Effector memory CD8-positive, alpha-beta T cell (primary cell): ENCODE measurements at regions not wholly inside any gene's neighbourhood (a gene's known extent, or its start where the extent isn't known, plus 50 kb on each side); places are given as distances from the start of the nearest gene placed in this dataset.
A peak's percentile ranks its signal among the peaks of the same experiment; 100 is the strongest.

Experiments used
- ATAC-seq: fragments of 150-1000 bp; cut with Tn5 transposase; replicated peaks from 2 replicates; pipeline ENCODE4 v1.10.0; 2021; ENCODE audit warnings: mild to moderate bottlenecking, moderate library complexity
- DNase-seq, 3 experiments: peaks; one replicate each; pipeline ENCODE4 v3.0.0; 2021
- H3K27ac Mint-ChIP-seq, 2 donors: one replicate each; pipeline ENCODE4 v1.8.0; 2022; ENCODE audit warnings: mild to moderate bottlenecking in 2 of 2, mixed read lengths in 2 of 2, moderate library complexity in 2 of 2
- H3K27me3 Mint-ChIP-seq, 2 donors: one replicate each; pipeline ENCODE4 v1.8.0; 2022; ENCODE audit warnings: mixed read lengths in 2 of 2
- H3K36me3 Mint-ChIP-seq: one replicate; pipeline ENCODE4 v1.8.0; 2022; ENCODE audit warnings: mild to moderate bottlenecking, moderate library complexity, mixed read lengths; ENCODE audit not compliant: insufficient read depth
- H3K4me1 Mint-ChIP-seq, 2 donors: one replicate each; pipeline ENCODE4 v1.8.0; 2022; ENCODE audit warnings: low read depth in 2 of 2, mixed read lengths in 2 of 2
- H3K4me3 Mint-ChIP-seq, 2 donors: one replicate each; pipeline ENCODE4 v1.8.0; 2022; ENCODE audit warnings: mild to moderate bottlenecking in 2 of 2, mixed read lengths in 2 of 2, moderate library complexity in 2 of 2
- H3K9me3 Mint-ChIP-seq, 2 donors: one replicate each; pipeline ENCODE4 v1.8.0; 2022; ENCODE audit warnings: mixed read lengths in 2 of 2

GRCh38 chr10:105844676-105845570, 1203.8 kb downstream of the SORCS3 start:
- no peaks in the 10 kb centered on the region for H3K4me1 Mint-ChIP-seq
- H3K27me3 Mint-ChIP-seq, result no peaks in the 10 kb centered on the region
- no peak overlapping the region for H3K27ac Mint-ChIP-seq
- no peak overlapping the region for H3K4me3 Mint-ChIP-seq
- peaks cover 0 to 2% of the 10 kb centered on the region in 2 donors for H3K9me3 Mint-ChIP-seq
- no peak for DNase-seq
- ATAC-seq, result no peak
- H3K36me3 Mint-ChIP-seq, result no peaks in the 10 kb centered on the region

GRCh38 chr10:105844241-105844640, 1203.2 kb downstream of the SORCS3 start:
- no peak overlapping the region for H3K4me3 Mint-ChIP-seq
- no peaks in the 10 kb centered on the region for H3K27me3 Mint-ChIP-seq
- no peaks in the 10 kb centered on the region for H3K4me1 Mint-ChIP-seq
- no peaks in the 10 kb centered on the region for H3K36me3 Mint-ChIP-seq
- ATAC-seq (no peak), DNase-seq (no peak)
- peaks cover 0 to 2% of the 10 kb centered on the region in 2 donors for H3K9me3 Mint-ChIP-seq
- no peak overlapping the region for H3K27ac Mint-ChIP-seq

- Mint-ChIP-seq H3K9me3 (peaks cover 0 to 2% of the 10 kb centered on the region in 2 donors), H3K36me3 (no peaks in the 10 kb centered on the region), H3K4me3 (no peak overlapping the region), H3K27me3 (no peaks in the 10 kb centered on the region), H3K27ac (no peak overlapping the region), H3K4me1 (no peaks in the 10 kb centered on the region)
- no peak for DNase-seq
- ATAC-seq, result no peak
Measured at GRCh38 chr10:105843786-105844185, 1202.7 kb downstream of the SORCS3 start.

- peaks cover 0 to 5% of the 10 kb centered on the region in 2 donors for H3K9me3 Mint-ChIP-seq
- ATAC-seq (no peak), DNase-seq (no peak)
- no peaks in the 10 kb centered on the region for H3K4me1 Mint-ChIP-seq
- no peak overlapping the region for H3K27ac Mint-ChIP-seq
- H3K27me3 Mint-ChIP-seq, result no peaks in the 10 kb centered on the region
- no peak overlapping the region for H3K4me3 Mint-ChIP-seq
- H3K36me3 Mint-ChIP-seq, result no peaks in the 10 kb centered on the region
Measured at GRCh38 chr10:105840288-105840770, 1199.2 kb downstream of the SORCS3 start.

- Mint-ChIP-seq H3K27ac (no peak overlapping the region), H3K36me3 (no peaks in the 10 kb centered on the region), H3K9me3 (peaks cover 7 to 8% of the 10 kb centered on the region in 2 donors), H3K4me3 (peak overlapping the region in 1 of 2 donors; percentile 50), H3K4me1 (no peaks in the 10 kb centered on the region), H3K27me3 (no peaks in the 10 kb centered on the region)
- ATAC-seq (no peak), DNase-seq (no peak)
Measured at GRCh38 chr10:105838392-105838791, 1197.3 kb downstream of the SORCS3 start.

GRCh38 chr10:105837951-105838350, 1196.9 kb downstream of the SORCS3 start:
- ATAC-seq (peak; percentile 33), DNase-seq (no peak)
- Mint-ChIP-seq H3K27ac (peak overlapping the region in 1 of 2 donors; percentile 10), H3K4me1 (no peaks in the 10 kb centered on the region), H3K4me3 (peak overlapping the region in 1 of 2 donors; percentile 50), H3K9me3 (peaks cover 8 to 9% of the 10 kb centered on the region in 2 donors), H3K27me3 (no peaks in the 10 kb centered on the region), H3K36me3 (no peaks in the 10 kb centered on the region)

GRCh38 chr10:105834261-105835059, 1193.4 kb downstream of the SORCS3 start:
- no peaks in the 10 kb centered on the region for H3K36me3 Mint-ChIP-seq
- H3K27ac Mint-ChIP-seq, result no peak overlapping the region
- H3K27me3 Mint-ChIP-seq, result no peaks in the 10 kb centered on the region
- ATAC-seq, result no peak
- H3K9me3 Mint-ChIP-seq, result peaks cover 8 to 9% of the 10 kb centered on the region in 2 donors
- H3K4me3 Mint-ChIP-seq, result no peak overlapping the region
- H3K4me1 Mint-ChIP-seq, result no peaks in the 10 kb centered on the region
- DNase-seq, result no peak

GRCh38 chr10:105827133-105827532, 1186.0 kb downstream of the SORCS3 start:
- ATAC-seq (no peak), DNase-seq (no peak)
- Mint-ChIP-seq H3K9me3 (peaks cover 5 to 10% of the 10 kb centered on the region in 2 donors), H3K27ac (no peak overlapping the region), H3K4me3 (no peak overlapping the region), H3K27me3 (no peaks in the 10 kb centered on the region), H3K4me1 (no peaks in the 10 kb centered on the region), H3K36me3 (no peaks in the 10 kb centered on the region)

GRCh38 chr10:105807935-105808587, 1167.0 kb downstream of the SORCS3 start:
- no peak overlapping the region for H3K27ac Mint-ChIP-seq
- no peak for DNase-seq
- H3K36me3 Mint-ChIP-seq, result no peaks in the 10 kb centered on the region
- no peak for ATAC-seq
- no peaks in the 10 kb centered on the region for H3K27me3 Mint-ChIP-seq
- H3K4me1 Mint-ChIP-seq, result no peaks in the 10 kb centered on the region
- H3K4me3 Mint-ChIP-seq, result no peak overlapping the region
- H3K9me3 Mint-ChIP-seq, result peaks cover 0 to 9% of the 10 kb centered on the region in 2 donors

GRCh38 chr10:105803206-105803605, 1162.1 kb downstream of the SORCS3 start:
- Mint-ChIP-seq H3K4me1 (no peaks in the 10 kb centered on the region), H3K4me3 (no peak overlapping the region), H3K27ac (no peak overlapping the region), H3K27me3 (no peaks in the 10 kb centered on the region), H3K9me3 (peaks cover 2 to 6% of the 10 kb centered on the region in 2 donors), H3K36me3 (no peaks in the 10 kb centered on the region)
- DNase-seq (no peak), ATAC-seq (no peak)

GRCh38 chr10:105800641-105801040, 1159.6 kb downstream of the SORCS3 start:
- Mint-ChIP-seq H3K4me3 (no peak overlapping the region), H3K27ac (no peak overlapping the region), H3K27me3 (no peaks in the 10 kb centered on the region), H3K36me3 (no peaks in the 10 kb centered on the region), H3K9me3 (peaks cover 2 to 8% of the 10 kb centered on the region in 2 donors), H3K4me1 (no peaks in the 10 kb centered on the region)
- DNase-seq, result no peak
- no peak for ATAC-seq

GRCh38 chr10:105798328-105798889, 1157.3 kb downstream of the SORCS3 start:
- DNase-seq, result no peak
- H3K9me3 Mint-ChIP-seq, result peaks cover 2 to 8% of the 10 kb centered on the region in 2 donors
- H3K27ac Mint-ChIP-seq, result no peak overlapping the region
- no peaks in the 10 kb centered on the region for H3K27me3 Mint-ChIP-seq
- no peak for ATAC-seq
- H3K4me3 Mint-ChIP-seq, result no peak overlapping the region
- no peaks in the 10 kb centered on the region for H3K36me3 Mint-ChIP-seq
- no peaks in the 10 kb centered on the region for H3K4me1 Mint-ChIP-seq
